Gastroesophageal sphincter (tissue), 3 donors: ENCODE measurements at regions not wholly inside any gene's neighbourhood (a gene's known extent, or its start where the extent isn't known, plus 50 kb on each side); places are given as distances from the start of the nearest gene placed in this dataset.

Experiments
- CTCF ChIP-seq, 4 experiments: fragments of 200-600 bp in 2 of 4; fragments of 450-650 bp in 2 of 4; sonication (generic) in 1 of 4; IDR thresholded peaks; one replicate each; pipeline ENCODE4 v1.5.1; 2017 to 2019; ENCODE audit warnings: antibody characterized with exemption in 4 of 4, mild to moderate bottlenecking in 2 of 4, moderate library complexity in 2 of 4
- EP300 ChIP-seq: sonication (generic); formaldehyde crosslinking; IDR thresholded peaks from one replicate; pipeline ENCODE4 v1.6.1; 2017; ENCODE audit warnings: antibody characterized with exemption, mild to moderate bottlenecking
- POLR2A ChIP-seq, 2 donors: fragments of 450-650 bp; IDR thresholded peaks; one replicate each; pipeline ENCODE4 v1.6.1; 2017; ENCODE audit warnings: antibody characterized with exemption in 2 of 2, mild to moderate bottlenecking in 2 of 2, moderate library complexity in 1 of 2
- POLR2AphosphoS5 ChIP-seq: sonication (generic); formaldehyde crosslinking; IDR thresholded peaks from one replicate; pipeline ENCODE4 v1.6.1; 2017; ENCODE audit warnings: antibody characterized with exemption

DNA sequence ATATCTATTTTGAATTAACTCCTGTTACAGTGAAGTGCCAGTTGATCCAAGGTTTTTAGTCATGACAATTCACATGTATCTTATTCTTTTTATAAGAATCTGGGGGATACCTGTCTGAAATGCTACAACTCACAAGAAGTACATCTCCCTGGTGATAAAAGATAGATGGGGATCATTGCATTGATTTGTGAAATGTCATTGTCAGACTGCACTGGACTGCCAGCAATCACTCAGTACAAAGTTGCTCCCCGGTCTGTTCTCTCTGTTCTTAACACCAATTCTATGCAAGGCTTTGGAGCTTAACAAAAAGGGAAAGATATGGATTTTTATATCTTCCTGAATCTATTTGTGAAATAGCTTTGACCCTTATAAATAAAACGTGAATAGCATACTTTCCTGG lies 171.8 kb upstream of the PCSK5 start:
- TF ChIP-seq CTCF (IDR thresholded peaks at IDR 0.05) (no peak), POLR2AphosphoS5 (no peak), POLR2A (IDR thresholded peaks at IDR 0.05) (no peak), EP300 (no peak)
